GM20000 (cell line): ENCODE measurements at regions not wholly inside any gene's neighbourhood (a gene's known extent, or its start where the extent isn't known, plus 50 kb on each side); places are given as distances from the start of the nearest gene placed in this dataset.

Experiments
- DNase-seq: peaks from one replicate; pipeline ENCODE4 v3.0.0; 2012; ENCODE audit warnings: low spot score
- CTCF ChIP-seq: IDR thresholded peaks from 2 replicates; pipeline ENCODE4 v1.5.1; 2012; ENCODE audit warnings: mild to moderate bottlenecking, control low read depth; ENCODE audit errors: extremely low read depth, missing control alignments

DNA sequence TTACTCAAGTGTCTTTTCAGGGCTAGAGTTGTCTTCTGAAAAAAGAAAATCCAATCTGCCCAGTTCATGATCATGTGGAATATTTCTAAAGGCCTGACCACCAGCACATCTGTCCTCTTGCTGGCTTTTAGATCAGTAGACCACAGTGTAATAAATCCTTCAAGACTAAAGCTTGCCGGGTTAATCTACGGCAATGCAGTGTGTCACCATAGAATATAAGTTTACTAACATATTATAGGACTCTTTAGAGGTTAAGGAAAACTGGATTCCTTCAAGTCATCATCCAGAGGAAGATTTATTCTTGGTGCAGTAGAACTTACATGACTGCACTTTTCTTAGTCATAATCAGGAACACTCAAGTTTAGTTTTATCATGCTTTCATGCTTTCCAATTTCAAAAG, 349.5 kb downstream of the SEMA3D start:
- no peak for TF ChIP-seq CTCF

GRCh38 chr7:84829719-84830118, 357.1 kb downstream of the SEMA3D start:
- TF ChIP-seq CTCF: no peak
- no peak for DNase-seq

More for the DNA sequence above, 349.5 kb downstream of the SEMA3D start:
- no peak for DNase-seq

DNA sequence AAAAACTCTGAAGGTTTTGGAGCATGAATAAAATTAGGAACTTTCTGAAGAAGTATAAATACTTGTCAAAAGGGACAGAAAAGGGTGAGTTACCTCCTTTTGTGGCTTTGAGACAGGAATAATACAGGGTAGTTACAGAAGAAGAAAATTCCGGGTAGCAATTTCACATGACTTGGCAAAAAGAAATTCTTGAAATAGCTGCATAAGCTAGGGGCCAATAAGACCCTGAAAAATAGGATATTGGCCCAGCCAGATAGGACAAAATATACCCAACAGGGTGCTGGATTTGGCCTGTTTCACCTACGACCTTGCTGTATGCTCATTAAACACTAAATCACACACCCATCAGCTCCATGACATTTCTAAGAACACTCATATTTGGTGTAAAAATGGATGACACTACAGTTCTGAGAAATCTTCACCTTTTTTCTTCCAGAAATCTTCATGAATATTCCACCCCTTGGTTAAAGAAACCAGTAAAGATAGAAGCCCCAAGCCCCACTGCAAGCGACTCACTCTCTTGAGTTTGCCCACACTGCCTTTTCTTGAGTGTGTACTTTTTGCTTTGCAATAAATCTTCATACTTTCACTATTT, 362.7 kb downstream of the SEMA3D start:
- no peak for DNase-seq
- TF ChIP-seq CTCF: no peak

DNA sequence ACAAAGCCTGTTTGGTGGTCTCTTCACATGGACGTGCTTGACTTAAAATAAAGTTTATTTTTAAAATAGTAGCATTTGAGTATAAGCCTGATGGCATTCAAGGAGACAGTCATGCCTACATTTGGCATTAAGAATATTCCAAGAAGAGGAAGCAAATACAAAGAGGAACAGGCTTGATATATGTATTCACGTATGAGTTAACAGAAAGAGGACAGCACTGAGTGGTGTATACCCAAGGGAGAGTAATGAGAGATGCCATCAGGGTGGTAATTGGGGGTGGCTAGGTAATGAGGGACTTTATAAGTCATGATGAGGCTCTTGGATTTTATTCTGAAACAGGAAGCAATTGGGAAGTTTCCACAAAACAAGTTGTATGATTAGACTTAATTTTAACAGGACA, 363.3 kb downstream of the SEMA3D start:
- no peak for TF ChIP-seq CTCF
- no peak for DNase-seq

DNA sequence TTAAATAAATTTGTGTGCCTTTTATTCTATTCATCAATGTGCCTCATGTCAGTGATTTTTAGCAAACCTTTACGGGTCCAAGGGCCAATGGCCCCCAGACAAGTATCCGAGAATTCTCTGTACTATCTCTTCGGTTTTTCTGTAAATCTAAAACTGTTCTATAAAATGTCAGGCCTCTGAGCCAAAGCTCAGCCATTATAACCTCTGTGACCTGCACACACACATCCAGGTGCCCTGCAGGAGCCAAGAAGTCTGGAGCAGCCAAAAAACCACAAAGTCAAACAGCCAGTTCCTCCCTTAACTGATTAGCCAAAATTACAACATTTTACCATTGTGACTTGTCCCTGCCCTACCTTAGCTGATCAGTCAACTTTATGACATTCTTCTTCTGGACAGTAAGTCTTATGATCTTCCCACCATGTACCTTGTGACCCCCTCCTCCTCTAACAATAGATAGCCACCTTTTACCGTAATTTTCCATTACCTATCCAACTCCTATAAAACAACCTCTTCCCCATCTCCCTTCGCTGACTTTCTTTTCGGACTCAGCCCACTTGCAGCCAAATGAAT, 363.8 kb downstream of the SEMA3D start:
- no peak for DNase-seq
- no peak for TF ChIP-seq CTCF

- no peak for TF ChIP-seq CTCF
- DNase-seq: no peak
Observed at GRCh38 chr7:84821671-84822534, 365.0 kb downstream of the SEMA3D start.

GRCh38 chr7:84820481-84820880, 366.4 kb downstream of the SEMA3D start:
- DNase-seq: no peak

More at GRCh38 chr7:84820481-84820880, 366.4 kb downstream of the SEMA3D start:
- TF ChIP-seq CTCF: no peak
